Neuron (in vitro differentiated cells): ENCODE measurements at regions not wholly inside any gene's neighbourhood (a gene's known extent, or its start where the extent isn't known, plus 50 kb on each side); places are given as distances from the start of the nearest gene placed in this dataset.

Experiments used
- H2AFZ ChIP-seq: one replicate; pipeline ENCODE4 v1.6.1; 2013; ENCODE audit warnings: low read depth, mild to moderate bottlenecking, inconsistent platforms, low read length, moderate library complexity
- H3K27me3 ChIP-seq: one replicate; pipeline ENCODE4 v1.6.1; 2013; ENCODE audit warnings: low read length; ENCODE audit not compliant: insufficient read depth
- H3K36me3 ChIP-seq: one replicate; pipeline ENCODE4 v1.6.1; 2013; ENCODE audit warnings: low read length; ENCODE audit not compliant: insufficient read depth
- H3K4me1 ChIP-seq: one replicate; pipeline ENCODE4 v1.6.1; 2013; ENCODE audit warnings: low read length; ENCODE audit not compliant: insufficient read depth
- H3K4me3 ChIP-seq: 2 replicates; pipeline ENCODE4 v1.5.1; 2013; ENCODE audit warnings: mild to moderate bottlenecking, low read length, moderate library complexity
- H3K9me3 ChIP-seq: one replicate; pipeline ENCODE4 v1.6.1; 2013; ENCODE audit warnings: low read length

GRCh38 chr14:26128931-26129671, 468.7 kb downstream of the NOVA1 start:
- Histone ChIP-seq H3K9me3 (no peaks in the 10 kb centered on the region), H2AFZ (peak overlapping the region; percentile 34), H3K27me3 (no peaks in the 10 kb centered on the region), H3K36me3 (no peaks in the 10 kb centered on the region), H3K4me3 (no peak overlapping the region), H3K4me1 (peaks cover 14% of the 10 kb centered on the region)

DNA sequence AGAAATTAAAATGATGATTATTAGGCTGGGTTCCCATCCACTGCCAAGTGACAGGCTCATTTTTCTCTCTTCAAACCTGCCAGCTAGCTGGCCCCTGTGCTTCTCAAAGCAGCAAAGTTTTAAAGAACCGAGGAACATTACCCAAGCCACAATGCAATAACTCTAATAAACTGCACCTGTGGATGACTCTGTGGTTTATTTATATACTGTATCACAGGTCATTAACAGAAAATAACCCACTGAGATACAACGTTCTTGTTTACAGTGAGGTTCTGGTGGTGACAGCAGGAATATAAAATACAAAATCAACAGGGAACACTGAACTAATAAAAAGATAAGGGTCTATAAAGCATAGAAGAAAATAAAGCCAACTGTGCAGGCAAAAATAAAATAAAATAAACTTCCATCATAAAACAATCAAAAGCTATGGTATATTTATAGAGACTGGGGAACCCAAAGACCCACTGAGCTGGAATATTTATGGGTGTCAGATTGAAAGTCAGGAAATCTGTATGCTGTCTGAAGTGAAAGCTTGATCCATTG, 472.9 kb downstream of the NOVA1 start:
- Histone ChIP-seq H3K4me3 (no peak overlapping the region), H3K36me3 (no peaks in the 10 kb centered on the region), H3K4me1 (peaks cover 9% of the 10 kb centered on the region), H3K9me3 (no peaks in the 10 kb centered on the region), H3K27me3 (no peaks in the 10 kb centered on the region), H2AFZ (no peak overlapping the region)

GRCh38 chr14:26123459-26123858, 474.4 kb downstream of the NOVA1 start:
- no peak overlapping the region for H2AFZ ChIP-seq
- no peak overlapping the region for H3K4me3 ChIP-seq
- H3K4me1 ChIP-seq: no peaks in the 10 kb centered on the region
- H3K36me3 ChIP-seq: no peaks in the 10 kb centered on the region
- H3K9me3 ChIP-seq: no peaks in the 10 kb centered on the region
- H3K27me3 ChIP-seq: no peaks in the 10 kb centered on the region

DNA sequence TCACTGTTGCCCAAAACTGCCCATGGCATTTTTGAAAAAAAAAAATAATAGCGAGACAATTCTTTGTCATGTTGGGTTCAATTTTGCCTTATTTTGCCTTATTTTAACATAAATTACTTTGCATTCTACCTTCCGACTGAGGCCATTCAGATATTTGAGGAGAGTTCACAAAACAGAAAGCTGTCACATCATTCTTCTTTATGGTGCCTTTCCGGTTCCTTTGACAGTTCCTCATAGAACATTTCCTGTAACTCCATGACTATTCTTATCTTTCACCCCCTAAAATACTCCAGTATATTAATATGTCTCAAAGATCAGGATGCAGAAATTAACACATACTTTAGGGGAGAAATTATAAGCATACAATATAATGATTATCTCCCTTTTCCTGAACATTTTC, 476.7 kb downstream of the NOVA1 start:
- H3K9me3 ChIP-seq: no peaks in the 10 kb centered on the region
- H3K4me3 ChIP-seq: no peak overlapping the region
- H3K27me3 ChIP-seq: no peaks in the 10 kb centered on the region
- H3K36me3 ChIP-seq: no peaks in the 10 kb centered on the region
- H2AFZ ChIP-seq: no peak overlapping the region
- no peaks in the 10 kb centered on the region for H3K4me1 ChIP-seq

- Histone ChIP-seq H2AFZ (no peak overlapping the region), H3K9me3 (no peaks in the 10 kb centered on the region), H3K4me1 (peaks cover 14% of the 10 kb centered on the region), H3K4me3 (no peak overlapping the region), H3K27me3 (no peaks in the 10 kb centered on the region), H3K36me3 (no peaks in the 10 kb centered on the region)
These were observed 483.8 kb downstream of the NOVA1 start for GRCh38 chr14:26113911-26114640.

GRCh38 chr14:26104717-26105116, 493.1 kb downstream of the NOVA1 start:
- H3K4me1 ChIP-seq: peaks cover 27% of the 10 kb centered on the region
- H3K4me3 ChIP-seq: no peak overlapping the region
- H3K9me3 ChIP-seq: no peaks in the 10 kb centered on the region
- H2AFZ ChIP-seq: no peak overlapping the region
- H3K27me3 ChIP-seq: no peaks in the 10 kb centered on the region
- no peaks in the 10 kb centered on the region for H3K36me3 ChIP-seq

GRCh38 chr14:26097852-26098251, 500.0 kb downstream of the NOVA1 start:
- peaks cover 16% of the 10 kb centered on the region for H3K4me1 ChIP-seq
- no peaks in the 10 kb centered on the region for H3K27me3 ChIP-seq
- H2AFZ ChIP-seq: peak overlapping the region; percentile 20
- no peaks in the 10 kb centered on the region for H3K9me3 ChIP-seq
- no peak overlapping the region for H3K4me3 ChIP-seq
- no peaks in the 10 kb centered on the region for H3K36me3 ChIP-seq

- H3K27me3 ChIP-seq: no peaks in the 10 kb centered on the region
- H3K4me3 ChIP-seq: no peak overlapping the region
- H3K4me1 ChIP-seq: peaks cover 5% of the 10 kb centered on the region
- no peak overlapping the region for H2AFZ ChIP-seq
- H3K9me3 ChIP-seq: no peaks in the 10 kb centered on the region
- H3K36me3 ChIP-seq: no peaks in the 10 kb centered on the region
These were observed 509.6 kb downstream of the NOVA1 start for GRCh38 chr14:26088275-26088674.

DNA sequence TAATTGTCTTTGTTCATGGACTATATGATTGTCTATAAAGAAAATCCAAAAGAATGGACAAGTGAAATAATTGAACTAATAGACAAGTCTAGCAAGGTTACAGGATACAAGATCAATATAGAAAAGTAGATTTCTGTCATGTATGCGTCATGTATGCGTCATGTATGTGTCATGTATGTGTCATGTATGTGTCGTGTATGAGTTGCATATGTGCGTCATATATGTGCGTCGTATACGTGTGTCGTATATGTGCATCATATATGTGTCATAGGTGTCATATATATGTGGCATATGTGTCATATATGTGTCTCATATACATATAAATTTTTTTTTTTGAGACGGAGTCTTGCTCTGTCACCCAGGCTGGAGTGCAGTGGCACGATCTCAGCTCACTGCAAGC, 516.8 kb downstream of the NOVA1 start:
- Histone ChIP-seq H3K36me3 (no peaks in the 10 kb centered on the region), H3K4me1 (peaks cover 10% of the 10 kb centered on the region), H3K4me3 (no peak overlapping the region), H3K27me3 (no peaks in the 10 kb centered on the region), H3K9me3 (no peaks in the 10 kb centered on the region), H2AFZ (no peak overlapping the region)

DNA sequence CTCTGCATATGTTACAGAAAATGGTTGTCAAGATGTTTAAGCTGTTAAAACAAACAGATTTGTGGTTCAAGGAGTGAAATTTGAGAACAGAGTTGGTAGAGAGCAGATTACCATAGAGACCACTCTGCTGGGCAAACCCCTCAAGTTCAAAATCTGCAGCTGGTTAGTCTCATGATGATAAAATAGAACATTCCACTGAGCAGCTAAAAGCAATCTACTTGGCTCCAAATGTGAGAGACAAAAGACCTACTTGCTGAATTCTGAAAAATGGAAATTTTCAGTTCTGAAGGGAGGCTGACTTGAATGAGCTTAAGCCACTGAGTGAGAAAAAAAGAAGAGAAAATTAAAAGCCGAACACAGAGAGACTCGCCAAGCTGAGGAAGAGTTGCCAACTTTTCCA, 519.3 kb downstream of the NOVA1 start:
- H3K27me3 ChIP-seq: no peaks in the 10 kb centered on the region
- H3K36me3 ChIP-seq: no peaks in the 10 kb centered on the region
- peak overlapping the region; percentile 12 for H2AFZ ChIP-seq
- peaks cover 10% of the 10 kb centered on the region for H3K4me1 ChIP-seq
- H3K9me3 ChIP-seq: no peaks in the 10 kb centered on the region
- no peak overlapping the region for H3K4me3 ChIP-seq

GRCh38 chr14:26074892-26075291, 522.9 kb downstream of the NOVA1 start:
- Histone ChIP-seq H3K27me3 (no peaks in the 10 kb centered on the region), H3K9me3 (no peaks in the 10 kb centered on the region), H3K36me3 (no peaks in the 10 kb centered on the region), H3K4me1 (peaks cover 10% of the 10 kb centered on the region), H2AFZ (no peak overlapping the region), H3K4me3 (no peak overlapping the region)

DNA sequence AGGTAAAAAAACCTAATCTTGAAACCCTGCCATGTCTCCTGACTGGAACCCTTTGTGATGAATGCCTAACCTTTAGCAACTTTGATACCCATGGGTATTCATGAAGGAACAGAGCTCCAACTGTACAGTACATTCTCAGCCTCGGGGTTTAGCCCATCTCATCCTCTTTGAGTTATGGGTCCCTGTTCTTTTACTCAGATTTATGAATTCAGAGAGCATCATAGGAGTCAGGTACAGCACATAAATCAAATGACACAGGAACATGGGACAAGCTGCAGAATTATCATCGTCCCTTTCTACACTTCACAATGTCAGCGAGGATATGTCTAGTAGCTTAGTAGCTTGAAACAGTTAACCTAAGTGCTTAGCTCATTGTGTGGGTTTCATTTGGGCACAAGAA, 527.4 kb downstream of the NOVA1 start:
- Histone ChIP-seq H3K36me3 (no peaks in the 10 kb centered on the region), H3K4me3 (no peak overlapping the region), H3K9me3 (no peaks in the 10 kb centered on the region), H2AFZ (no peak overlapping the region), H3K4me1 (peaks cover 4% of the 10 kb centered on the region), H3K27me3 (no peaks in the 10 kb centered on the region)

- no peak overlapping the region for H2AFZ ChIP-seq
- no peak overlapping the region for H3K4me3 ChIP-seq
- H3K27me3 ChIP-seq: no peaks in the 10 kb centered on the region
- peaks cover 22% of the 10 kb centered on the region for H3K4me1 ChIP-seq
- no peaks in the 10 kb centered on the region for H3K36me3 ChIP-seq
- H3K9me3 ChIP-seq: no peaks in the 10 kb centered on the region
These were observed 529.9 kb downstream of the NOVA1 start for GRCh38 chr14:26067786-26068459.
